B cell (primary cell): ENCODE measurements at regions not wholly inside any gene's neighbourhood (a gene's known extent, or its start where the extent isn't known, plus 50 kb on each side); places are given as distances from the start of the nearest gene placed in this dataset.

Source experiments
- EZH2 ChIP-seq: IDR thresholded peaks from 2 replicates; pipeline ENCODE4 v1.6.1; 2012; ENCODE audit warnings: borderline replicate concordance, low read depth, mild to moderate bottlenecking, moderate library complexity, low read length; ENCODE audit not compliant: insufficient read depth, poor library complexity, severe bottlenecking
- TF ChIP-seq, protein P1 (sequence below): fragments of 200-600 bp; IDR thresholded peaks from one replicate; pipeline ENCODE4 v1.8.0; 2022; ENCODE audit warnings: antibody characterized with exemption, mild to moderate bottlenecking

DNA sequence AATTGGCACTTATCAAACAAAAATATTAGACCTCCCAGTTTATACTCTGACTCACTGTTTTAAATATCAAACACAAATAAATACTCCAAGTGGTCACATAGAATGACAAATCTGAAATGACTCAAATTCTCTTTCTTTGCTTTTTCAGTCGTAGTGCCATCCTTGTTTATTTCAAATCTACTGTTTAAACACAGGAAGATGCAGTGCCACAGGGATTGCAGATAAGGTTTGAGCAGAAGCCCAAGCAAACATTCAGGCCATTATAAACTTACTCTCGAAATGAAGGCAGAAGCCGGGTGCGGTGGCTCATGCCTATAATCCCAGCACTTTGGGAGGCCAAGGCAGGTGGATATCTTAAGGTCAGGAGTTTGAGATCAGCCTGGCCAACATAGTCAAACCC is 255.4 kb upstream of the PLXNA2 start:
- TF ChIP-seq, protein P1, sequence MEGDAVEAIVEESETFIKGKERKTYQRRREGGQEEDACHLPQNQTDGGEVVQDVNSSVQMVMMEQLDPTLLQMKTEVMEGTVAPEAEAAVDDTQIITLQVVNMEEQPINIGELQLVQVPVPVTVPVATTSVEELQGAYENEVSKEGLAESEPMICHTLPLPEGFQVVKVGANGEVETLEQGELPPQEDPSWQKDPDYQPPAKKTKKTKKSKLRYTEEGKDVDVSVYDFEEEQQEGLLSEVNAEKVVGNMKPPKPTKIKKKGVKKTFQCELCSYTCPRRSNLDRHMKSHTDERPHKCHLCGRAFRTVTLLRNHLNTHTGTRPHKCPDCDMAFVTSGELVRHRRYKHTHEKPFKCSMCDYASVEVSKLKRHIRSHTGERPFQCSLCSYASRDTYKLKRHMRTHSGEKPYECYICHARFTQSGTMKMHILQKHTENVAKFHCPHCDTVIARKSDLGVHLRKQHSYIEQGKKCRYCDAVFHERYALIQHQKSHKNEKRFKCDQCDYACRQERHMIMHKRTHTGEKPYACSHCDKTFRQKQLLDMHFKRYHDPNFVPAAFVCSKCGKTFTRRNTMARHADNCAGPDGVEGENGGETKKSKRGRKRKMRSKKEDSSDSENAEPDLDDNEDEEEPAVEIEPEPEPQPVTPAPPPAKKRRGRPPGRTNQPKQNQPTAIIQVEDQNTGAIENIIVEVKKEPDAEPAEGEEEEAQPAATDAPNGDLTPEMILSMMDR: no peak
- TF ChIP-seq EZH2: no peak
